ENCODE measurements at regions not wholly inside any gene's neighbourhood (a gene's known extent, or its start where the extent isn't known, plus 50 kb on each side); places are given as distances from the start of the nearest gene placed in this dataset.
"Not testable (repeated sequence)": the region's sequence is repeated elsewhere in the genome, so short reads cannot be mapped to it uniquely, and the experiment has no call there.

- TF ChIP-seq CTCF (conservative IDR thresholded peaks at IDR 0.05) (no peak), ZFX (IDR thresholded peaks at IDR 0.05) (no peak)
- no peak overlapping the region for H3K27ac ChIP-seq
Observed at GRCh38 chr1:54479251-54479650, 68.8 kb upstream of the ACOT11 start.

- H3K27ac ChIP-seq, result no peak overlapping the region
- no peak for TF ChIP-seq ZFX (IDR thresholded peaks at IDR 0.05)
- no peak for TF ChIP-seq CTCF (conservative IDR thresholded peaks at IDR 0.05)
Observed at GRCh38 chr1:54477153-54477561, 70.9 kb upstream of the ACOT11 start.

- TF ChIP-seq ZFX (IDR thresholded peaks at IDR 0.05) (no peak), CTCF (conservative IDR thresholded peaks at IDR 0.05) (no peak)
- H3K27ac ChIP-seq, result no peak overlapping the region
Observed at GRCh38 chr1:54476530-54477109, 70.4 kb upstream of the SSBP3 start.

- H3K27ac ChIP-seq, result no peak overlapping the region
- no peak for TF ChIP-seq ZFX (IDR thresholded peaks at IDR 0.05)
- no peak for TF ChIP-seq CTCF (conservative IDR thresholded peaks at IDR 0.05)
Observed at GRCh38 chr1:54475946-54476516, 69.8 kb upstream of the SSBP3 start.

GRCh38 chr1:54475357-54475881 lies 69.2 kb upstream of the SSBP3 start:
- no peak for TF ChIP-seq CTCF (conservative IDR thresholded peaks at IDR 0.05)
- no peak for TF ChIP-seq ZFX (IDR thresholded peaks at IDR 0.05)
- H3K27ac ChIP-seq, result no peak overlapping the region

- TF ChIP-seq ZFX (IDR thresholded peaks at IDR 0.05) (no peak), CTCF (conservative IDR thresholded peaks at IDR 0.05) (no peak)
- no peak overlapping the region for H3K27ac ChIP-seq
Observed at GRCh38 chr1:54474310-54475251, 68.4 kb upstream of the SSBP3 start.

- H3K27ac ChIP-seq, result no peak overlapping the region
- TF ChIP-seq CTCF (conservative IDR thresholded peaks at IDR 0.05) (no peak), ZFX (IDR thresholded peaks at IDR 0.05) (no peak)
Observed at GRCh38 chr1:54471588-54471987, 65.4 kb upstream of the SSBP3 start.

- not testable (repeated sequence) for H3K27ac ChIP-seq
Observed at GRCh38 chr1:54469444-54469843, 63.2 kb upstream of the SSBP3 start.

GRCh38 chr1:54468288-54469084 lies 62.3 kb upstream of the SSBP3 start:
- not testable (repeated sequence) for H3K27ac ChIP-seq
